Activated T-cell treated with anti-CD3 and anti-CD28 coated beads, Interleukin-2, amount 50 U/mL, for 72 hours (primary cell): ENCODE measurements at regions not wholly inside any gene's neighbourhood (a gene's known extent, or its start where the extent isn't known, plus 50 kb on each side); places are given as distances from the start of the nearest gene placed in this dataset.

Experiments used
- ATAC-seq, 2 donors: fragments of 150-1000 bp; cut with Tn5 transposase; replicated peaks in 1 of 2; 2 replicates each; pipeline ENCODE4 v1.10.0; 2021; ENCODE audit warnings: moderate library complexity in 2 of 2, mild to moderate bottlenecking in 1 of 2
- DNase-seq, 2 donors: peaks; one replicate each; pipeline ENCODE4 v3.0.0; 2021 to 2022; ENCODE audit warnings: mixed read lengths in 1 of 2
- H3K27ac Mint-ChIP-seq: one replicate; pipeline ENCODE4 v1.8.0; 2022; ENCODE audit warnings: mild to moderate bottlenecking, moderate library complexity, mixed read lengths
- H3K27me3 Mint-ChIP-seq: one replicate; pipeline ENCODE4 v1.8.0; 2022; ENCODE audit warnings: low read depth, mixed read lengths
- H3K36me3 Mint-ChIP-seq, 2 donors: one replicate each; pipeline ENCODE4 v1.8.0; 2022; ENCODE audit warnings: mixed read lengths in 2 of 2, mild to moderate bottlenecking in 1 of 2; ENCODE audit not compliant: insufficient read depth in 2 of 2
- H3K4me1 Mint-ChIP-seq: one replicate; pipeline ENCODE4 v1.8.0; 2022; ENCODE audit warnings: low read depth, mixed read lengths
- H3K4me3 Mint-ChIP-seq, 2 donors: one replicate each; pipeline ENCODE4 v1.8.0; 2022; ENCODE audit warnings: mild to moderate bottlenecking in 2 of 2, mixed read lengths in 2 of 2, moderate library complexity in 2 of 2
- H3K9me3 Mint-ChIP-seq, 2 donors: one replicate each; pipeline ENCODE4 v1.8.0; 2022; ENCODE audit warnings: mixed read lengths in 2 of 2

GRCh38 chr5:165094782-165095181, 1589.4 kb downstream of the MAT2B start:
- Mint-ChIP-seq H3K4me1 (no peaks in the 10 kb centered on the region), H3K9me3 (peaks cover 0 to 2% of the 10 kb centered on the region in 2 donors), H3K27ac (no peak overlapping the region), H3K36me3 (peaks cover 0 to 2% of the 10 kb centered on the region in 2 donors), H3K27me3 (no peaks in the 10 kb centered on the region), H3K4me3 (no peak overlapping the region)
- DNase-seq: no peak
- no peak for ATAC-seq

GRCh38 chr5:165101709-165102108, 1596.3 kb downstream of the MAT2B start:
- no peaks in the 10 kb centered on the region for H3K27me3 Mint-ChIP-seq
- no peaks in the 10 kb centered on the region for H3K4me1 Mint-ChIP-seq
- no peak overlapping the region for H3K27ac Mint-ChIP-seq
- no peak overlapping the region for H3K4me3 Mint-ChIP-seq
- peaks cover 5 to 7% of the 10 kb centered on the region in 2 donors for H3K9me3 Mint-ChIP-seq
- ATAC-seq (no peak), DNase-seq (no peak)
- H3K36me3 Mint-ChIP-seq: no peaks in the 10 kb centered on the region

DNA sequence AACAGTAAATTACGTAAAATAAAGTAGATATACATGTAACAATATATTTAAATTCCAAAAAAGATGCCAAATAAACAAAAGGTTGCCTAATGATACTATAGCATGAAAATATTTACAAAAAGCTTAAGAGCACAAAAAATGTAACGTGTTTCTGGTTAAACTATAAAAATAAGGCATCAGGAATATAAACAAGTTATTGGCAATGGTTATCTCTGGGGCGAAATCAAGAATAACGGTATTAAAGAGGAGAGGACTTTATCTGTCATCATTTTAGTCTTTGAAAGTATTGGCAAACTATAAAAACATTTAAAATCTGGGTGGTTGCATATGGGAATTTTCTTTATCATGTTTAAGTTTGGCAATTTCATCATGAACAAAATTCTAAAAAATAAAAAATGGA, 1599.2 kb downstream of the MAT2B start:
- Mint-ChIP-seq H3K4me1 (no peaks in the 10 kb centered on the region), H3K4me3 (no peak overlapping the region), H3K27me3 (no peaks in the 10 kb centered on the region), H3K27ac (no peak overlapping the region), H3K36me3 (no peaks in the 10 kb centered on the region), H3K9me3 (peaks cover 6 to 10% of the 10 kb centered on the region in 2 donors)
- ATAC-seq: no peak
- no peak for DNase-seq

DNA sequence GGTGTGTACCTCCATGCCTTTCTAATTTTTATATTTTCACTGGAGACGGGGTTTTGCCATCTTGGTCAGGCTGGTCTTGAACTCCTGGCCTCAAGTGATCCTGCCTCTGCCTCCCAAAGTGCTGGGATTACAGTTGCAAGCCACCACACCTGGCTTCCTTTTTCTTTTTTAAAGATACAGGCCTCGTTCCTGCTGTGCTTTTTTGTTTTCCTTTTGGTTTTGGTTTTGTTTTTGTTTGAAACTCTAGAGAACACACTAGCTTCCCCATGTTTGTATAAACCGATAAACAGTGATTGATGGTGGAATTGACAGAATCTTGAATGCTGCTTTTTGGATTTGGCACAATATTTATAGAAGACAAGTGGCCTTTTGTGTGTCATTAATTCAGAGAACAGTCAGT, 1603.4 kb downstream of the MAT2B start:
- Mint-ChIP-seq H3K4me1 (no peaks in the 10 kb centered on the region), H3K9me3 (peaks cover 2 to 7% of the 10 kb centered on the region in 2 donors), H3K4me3 (no peak overlapping the region), H3K27me3 (no peaks in the 10 kb centered on the region), H3K36me3 (no peaks in the 10 kb centered on the region), H3K27ac (no peak overlapping the region)
- DNase-seq (no peak), ATAC-seq (no peak)

DNA sequence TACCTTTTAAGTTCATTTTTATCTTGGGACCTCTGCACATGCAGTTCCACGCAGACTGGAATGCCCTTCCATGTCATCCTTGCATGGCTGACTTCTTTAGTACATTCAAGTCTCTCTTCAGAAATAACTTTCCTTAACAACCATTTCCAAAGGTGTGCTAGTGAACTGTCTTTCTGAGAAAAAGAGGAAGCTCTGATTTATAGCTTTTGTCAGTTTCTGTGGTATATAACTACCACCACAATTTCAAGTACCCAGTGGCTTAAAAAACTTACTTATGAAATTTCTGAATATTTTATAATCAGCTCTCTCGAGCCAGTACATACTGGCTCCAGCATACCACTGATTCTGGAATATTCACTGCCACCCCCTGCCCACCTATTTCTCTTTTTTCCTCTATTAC, 1613.8 kb downstream of the MAT2B start:
- Mint-ChIP-seq H3K36me3 (no peaks in the 10 kb centered on the region), H3K4me1 (no peaks in the 10 kb centered on the region), H3K4me3 (no peak overlapping the region), H3K9me3 (peaks cover 1 to 6% of the 10 kb centered on the region in 2 donors), H3K27ac (no peak overlapping the region), H3K27me3 (no peaks in the 10 kb centered on the region)
- ATAC-seq (no peak), DNase-seq (no peak)

DNA sequence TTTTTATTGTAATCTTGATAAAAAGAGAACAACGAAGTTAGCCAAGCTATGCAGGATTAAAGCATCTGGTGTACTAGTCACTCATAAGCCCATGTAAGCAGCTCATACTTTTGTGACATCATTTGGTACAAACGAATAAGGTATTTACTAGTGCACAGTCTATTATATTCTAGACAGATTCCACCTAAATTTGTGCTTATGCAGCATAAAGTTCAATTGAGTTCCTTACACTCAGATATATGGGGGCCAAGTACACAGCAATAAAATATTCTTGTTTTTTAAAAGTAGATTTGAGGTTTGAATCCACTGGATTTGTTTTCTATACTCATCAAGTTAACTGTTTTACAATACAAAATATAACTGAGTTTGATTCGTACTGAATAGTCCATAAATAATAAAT, 1621.2 kb downstream of the MAT2B start:
- Mint-ChIP-seq H3K4me1 (no peaks in the 10 kb centered on the region), H3K9me3 (peaks cover 0 to 3% of the 10 kb centered on the region in 2 donors), H3K27me3 (no peaks in the 10 kb centered on the region), H3K36me3 (no peaks in the 10 kb centered on the region), H3K27ac (no peak overlapping the region), H3K4me3 (no peak overlapping the region)
- ATAC-seq: no peak
- no peak for DNase-seq

DNA sequence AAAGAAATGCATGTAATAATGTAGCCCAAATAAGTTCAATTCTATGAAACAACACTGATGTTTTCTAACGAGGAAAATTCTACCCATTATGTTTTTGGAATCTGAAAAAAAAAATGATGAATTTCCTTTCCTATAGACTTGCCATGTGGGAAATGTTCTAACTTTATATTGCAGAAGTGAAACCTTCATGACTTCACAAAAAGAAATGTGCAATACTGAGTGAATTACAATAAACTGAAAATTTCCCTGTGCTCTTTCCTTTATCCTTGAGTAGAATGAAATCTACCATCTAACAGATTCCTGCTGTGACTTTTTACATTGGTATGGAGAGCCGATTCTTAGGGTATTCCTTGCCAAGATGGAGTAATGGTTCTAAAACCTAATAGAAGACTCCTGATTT, 1622.5 kb downstream of the MAT2B start:
- ATAC-seq (no peak), DNase-seq (no peak)
- Mint-ChIP-seq H3K36me3 (no peaks in the 10 kb centered on the region), H3K4me1 (no peaks in the 10 kb centered on the region), H3K4me3 (no peak overlapping the region), H3K27me3 (no peaks in the 10 kb centered on the region), H3K9me3 (peaks cover 0 to 5% of the 10 kb centered on the region in 2 donors), H3K27ac (no peak overlapping the region)

GRCh38 chr5:165130656-165131055, 1625.2 kb downstream of the MAT2B start:
- DNase-seq: no peak
- Mint-ChIP-seq H3K36me3 (no peaks in the 10 kb centered on the region), H3K4me1 (no peaks in the 10 kb centered on the region), H3K9me3 (peaks cover 0 to 4% of the 10 kb centered on the region in 2 donors), H3K27me3 (no peaks in the 10 kb centered on the region), H3K27ac (no peak overlapping the region), H3K4me3 (no peak overlapping the region)
- ATAC-seq: no peak

DNA sequence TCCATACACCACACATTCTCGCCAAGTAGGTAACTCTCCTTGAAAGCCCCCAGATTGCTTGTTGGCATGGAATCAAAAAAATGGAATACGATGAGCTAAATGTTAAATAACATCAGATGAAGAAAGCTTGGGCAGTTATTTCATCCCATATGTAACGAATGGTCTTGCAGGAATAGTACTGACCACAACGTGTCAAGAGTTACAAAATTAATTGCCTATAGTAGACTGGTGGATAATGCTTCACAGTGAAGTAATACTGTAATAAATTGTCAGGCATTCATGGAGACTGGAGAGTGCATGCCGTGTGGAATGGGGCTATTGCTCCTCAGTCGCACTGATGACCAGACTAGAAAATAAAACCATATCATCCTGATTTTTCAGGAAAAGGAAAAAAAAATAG, 1628.7 kb downstream of the MAT2B start:
- Mint-ChIP-seq H3K4me1 (no peaks in the 10 kb centered on the region), H3K9me3 (peaks cover 0 to 11% of the 10 kb centered on the region in 2 donors), H3K27me3 (no peaks in the 10 kb centered on the region), H3K27ac (no peak overlapping the region), H3K36me3 (no peaks in the 10 kb centered on the region), H3K4me3 (no peak overlapping the region)
- no peak for ATAC-seq
- DNase-seq: no peak

- no peaks in the 10 kb centered on the region for H3K4me1 Mint-ChIP-seq
- no peaks in the 10 kb centered on the region for H3K36me3 Mint-ChIP-seq
- ATAC-seq (no peak), DNase-seq (no peak)
- no peak overlapping the region for H3K4me3 Mint-ChIP-seq
- no peaks in the 10 kb centered on the region for H3K27me3 Mint-ChIP-seq
- H3K9me3 Mint-ChIP-seq: peaks cover 0 to 11% of the 10 kb centered on the region in 2 donors
- H3K27ac Mint-ChIP-seq: no peak overlapping the region
These were observed 1630.1 kb downstream of the MAT2B start for GRCh38 chr5:165135565-165135964.

DNA sequence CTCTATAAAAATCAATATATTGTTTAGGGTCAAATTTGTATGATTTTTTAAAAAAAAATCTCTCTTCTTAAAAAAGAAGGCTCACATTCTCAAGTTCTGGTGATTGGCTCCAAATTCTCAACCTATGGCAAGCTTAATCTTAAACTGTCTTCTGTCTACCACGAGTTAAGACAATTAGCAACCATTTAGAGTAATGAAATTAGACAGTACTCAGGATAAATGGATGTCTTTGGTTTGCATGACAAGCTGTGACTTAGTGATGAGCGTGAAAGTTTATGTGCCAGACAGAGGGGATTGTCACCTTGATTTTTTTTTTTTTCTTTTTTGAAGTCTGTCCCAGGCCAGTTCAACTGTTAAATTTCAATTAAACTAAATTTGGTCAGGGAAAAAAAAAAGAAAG, 1632.3 kb downstream of the MAT2B start:
- Mint-ChIP-seq H3K36me3 (no peaks in the 10 kb centered on the region), H3K4me3 (no peak overlapping the region), H3K4me1 (no peaks in the 10 kb centered on the region), H3K27me3 (no peaks in the 10 kb centered on the region), H3K9me3 (peaks cover 0 to 10% of the 10 kb centered on the region in 2 donors), H3K27ac (no peak overlapping the region)
- ATAC-seq: no peak
- no peak for DNase-seq

DNA sequence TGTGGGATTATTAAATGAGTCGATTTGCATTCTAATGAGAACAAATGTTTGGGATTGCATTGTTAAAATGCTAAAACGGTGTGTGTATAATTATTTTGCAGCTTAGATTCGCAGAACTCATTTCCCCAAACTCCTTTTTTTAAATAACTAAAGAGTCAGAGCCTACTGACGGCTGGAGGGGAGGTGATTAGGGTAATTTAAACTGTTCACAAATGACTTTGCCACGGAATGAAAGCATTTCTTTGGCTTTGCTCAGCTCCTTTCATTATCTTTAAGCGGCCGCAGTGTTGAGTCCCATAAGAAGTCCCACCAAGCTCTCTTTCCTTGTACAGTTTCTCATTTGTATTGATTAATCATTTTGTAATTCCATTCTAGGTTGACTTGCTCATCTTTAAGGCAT, 1632.8 kb downstream of the MAT2B start:
- no peak overlapping the region for H3K4me3 Mint-ChIP-seq
- no peaks in the 10 kb centered on the region for H3K4me1 Mint-ChIP-seq
- peaks cover 0 to 9% of the 10 kb centered on the region in 2 donors for H3K9me3 Mint-ChIP-seq
- no peak for DNase-seq
- H3K36me3 Mint-ChIP-seq: no peaks in the 10 kb centered on the region
- no peak overlapping the region for H3K27ac Mint-ChIP-seq
- no peak for ATAC-seq
- no peaks in the 10 kb centered on the region for H3K27me3 Mint-ChIP-seq

- Mint-ChIP-seq H3K4me1 (no peaks in the 10 kb centered on the region), H3K27me3 (no peaks in the 10 kb centered on the region), H3K36me3 (no peaks in the 10 kb centered on the region), H3K9me3 (peaks cover 0 to 9% of the 10 kb centered on the region in 2 donors), H3K4me3 (no peak overlapping the region), H3K27ac (no peak overlapping the region)
- no peak for ATAC-seq
- DNase-seq: no peak
These were observed 1633.8 kb downstream of the MAT2B start for GRCh38 chr5:165139262-165139661.

GRCh38 chr5:165139721-165140120, 1634.3 kb downstream of the MAT2B start:
- peaks cover 0 to 9% of the 10 kb centered on the region in 2 donors for H3K9me3 Mint-ChIP-seq
- ATAC-seq (no peak), DNase-seq (no peak)
- no peak overlapping the region for H3K27ac Mint-ChIP-seq
- no peaks in the 10 kb centered on the region for H3K4me1 Mint-ChIP-seq
- H3K36me3 Mint-ChIP-seq: no peaks in the 10 kb centered on the region
- H3K4me3 Mint-ChIP-seq: no peak overlapping the region
- H3K27me3 Mint-ChIP-seq: no peaks in the 10 kb centered on the region
